Left renal cortex interstitium (tissue), 4 donors: ENCODE measurements at regions not wholly inside any gene's neighbourhood (a gene's known extent, or its start where the extent isn't known, plus 50 kb on each side); places are given as distances from the start of the nearest gene placed in this dataset.
"Not testable (repeated sequence)": the region's sequence is repeated elsewhere in the genome, so short reads cannot be mapped to it uniquely, and the experiment has no call there.

ENCODE experiments used
- DNase-seq, 4 donors: peaks; one replicate each; pipeline ENCODE4 v3.0.0-alpha.2; 2013; ENCODE audit warnings: low read depth in 4 of 4, low spot score in 2 of 4, missing footprints in 1 of 4

GRCh38 chr13:80180740-80181355 lies 160.1 kb downstream of the SPRY2 start:
- no peak for DNase-seq

GRCh38 chr13:80177327-80177726 lies 163.6 kb downstream of the SPRY2 start:
- no peak for DNase-seq

- no peak for DNase-seq
These were observed 167.7 kb downstream of the SPRY2 start for GRCh38 chr13:80173224-80173623.

- no peak for DNase-seq
These were observed 169.8 kb downstream of the SPRY2 start for GRCh38 chr13:80171096-80171495.

GRCh38 chr13:80168089-80168850 lies 172.7 kb downstream of the SPRY2 start:
- no peak for DNase-seq

GRCh38 chr13:80166352-80166751 lies 174.6 kb downstream of the SPRY2 start:
- DNase-seq, result no peak

- DNase-seq, result no peak
These were observed 176.5 kb downstream of the SPRY2 start for GRCh38 chr13:80164462-80164861.

GRCh38 chr13:80161896-80162295 lies 179.0 kb downstream of the SPRY2 start:
- no peak for DNase-seq

GRCh38 chr13:80161219-80161618 lies 179.7 kb downstream of the SPRY2 start:
- no peak for DNase-seq

- DNase-seq, result no peak
These were observed 180.8 kb downstream of the SPRY2 start for GRCh38 chr13:80160110-80160509.

- DNase-seq, result no peak
These were observed 183.5 kb downstream of the SPRY2 start for GRCh38 chr13:80157261-80157932.

- DNase-seq, result not testable (repeated sequence)
These were observed 188.8 kb downstream of the SPRY2 start for GRCh38 chr13:80152142-80152541.

GRCh38 chr13:80151016-80151415 lies 189.9 kb downstream of the SPRY2 start:
- DNase-seq, result no peak

GRCh38 chr13:80149736-80150135 lies 191.2 kb downstream of the SPRY2 start:
- no peak for DNase-seq

GRCh38 chr13:80145171-80145690 lies 195.7 kb downstream of the SPRY2 start:
- no peak for DNase-seq

GRCh38 chr13:80144493-80144892 lies 196.4 kb downstream of the SPRY2 start:
- no peak for DNase-seq

- DNase-seq, result no peak
These were observed 199.6 kb downstream of the SPRY2 start for GRCh38 chr13:80141123-80141849.

- no peak for DNase-seq
These were observed 200.2 kb downstream of the SPRY2 start for GRCh38 chr13:80140685-80141084.

GRCh38 chr13:80139196-80139595 lies 201.7 kb downstream of the SPRY2 start:
- DNase-seq, result no peak

GRCh38 chr13:80137994-80138393 lies 202.9 kb downstream of the SPRY2 start:
- DNase-seq, result no peak

- DNase-seq, result no peak
These were observed 206.6 kb downstream of the SPRY2 start for GRCh38 chr13:80134346-80134745.
